Natural killer cell (primary cell): ENCODE measurements at regions not wholly inside any gene's neighbourhood (a gene's known extent, or its start where the extent isn't known, plus 50 kb on each side); places are given as distances from the start of the nearest gene placed in this dataset.

Experiments used
- ATAC-seq, 3 donors: fragments of 150-1000 bp in 2 of 3; fragments of 200-7000 bp in 1 of 3; cut with Tn5 transposase; 1 replicate in 1 of 3; 2 replicates in 2 of 3; pipeline ENCODE4 v1.10.0; 2021; ENCODE audit warnings: mild to moderate bottlenecking in 2 of 3, moderate library complexity in 2 of 3
- DNase-seq, 2 donors: peaks; one replicate each; pipeline versions ENCODE4 v3.0.0 to v3.0.0-alpha.2; 2013 to 2021; ENCODE audit warnings: mixed read lengths in 1 of 2
- H3K27ac ChIP-seq: one replicate; pipeline ENCODE4 v1.5.1; 2013; ENCODE audit warnings: mild to moderate bottlenecking, low read length
- H3K27me3 ChIP-seq: one replicate; pipeline ENCODE4 v1.6.1; 2013; ENCODE audit warnings: low read length; ENCODE audit not compliant: control insufficient read depth, insufficient read depth
- H3K36me3 ChIP-seq: one replicate; pipeline ENCODE4 v1.6.1; 2013; ENCODE audit warnings: low read length; ENCODE audit not compliant: control insufficient read depth, insufficient read depth
- H3K4me1 ChIP-seq: one replicate; pipeline ENCODE4 v1.6.1; 2013; ENCODE audit warnings: low read length; ENCODE audit not compliant: control insufficient read depth, insufficient read depth
- H3K4me3 ChIP-seq: one replicate; pipeline ENCODE4 v1.5.1; 2013; ENCODE audit warnings: low read length
- H3K9me3 ChIP-seq: one replicate; pipeline ENCODE4 v1.6.1; 2013; ENCODE audit warnings: low read length; ENCODE audit not compliant: control insufficient read depth, insufficient read depth
- H3K27ac Mint-ChIP-seq, 2 donors: one replicate each; pipeline ENCODE4 v1.8.0; 2022; ENCODE audit warnings: mild to moderate bottlenecking in 2 of 2, mixed read lengths in 2 of 2, moderate library complexity in 1 of 2
- H3K27me3 Mint-ChIP-seq, 2 donors: one replicate each; pipeline ENCODE4 v1.8.0; 2022; ENCODE audit warnings: low read depth in 2 of 2, mixed read lengths in 2 of 2
- H3K36me3 Mint-ChIP-seq: one replicate; pipeline ENCODE4 v1.8.0; 2022; ENCODE audit warnings: mixed read lengths
- H3K4me1 Mint-ChIP-seq, 2 donors: one replicate each; pipeline ENCODE4 v1.8.0; 2022; ENCODE audit warnings: mixed read lengths in 2 of 2
- H3K4me3 Mint-ChIP-seq: one replicate; pipeline ENCODE4 v1.8.0; 2022; ENCODE audit warnings: mild to moderate bottlenecking, moderate library complexity, mixed read lengths
- H3K9me3 Mint-ChIP-seq, 2 donors: one replicate each; pipeline ENCODE4 v1.8.0; 2022; ENCODE audit warnings: mixed read lengths in 2 of 2
- CTCF ChIP-seq: fragments of 200-600 bp; IDR thresholded peaks from one replicate; pipeline ENCODE4 v1.8.0; 2022; ENCODE audit warnings: antibody characterized with exemption
- WGBS: methylation state at CpG from one replicate; pipeline ENCODE4 v1.1.7; 2013; ENCODE audit warnings: missing lambda C conversion rate; ENCODE audit not compliant: insufficient coverage; 5-methylcytosine and 5-hydroxymethylcytosine counted together
- intact Hi-C: fragments of 100-400 bp; cut with micrococcal nuclease; formaldehyde crosslinking; loops from one replicate; pipeline ENCODE4 v1.14.2; 2022

DNA sequence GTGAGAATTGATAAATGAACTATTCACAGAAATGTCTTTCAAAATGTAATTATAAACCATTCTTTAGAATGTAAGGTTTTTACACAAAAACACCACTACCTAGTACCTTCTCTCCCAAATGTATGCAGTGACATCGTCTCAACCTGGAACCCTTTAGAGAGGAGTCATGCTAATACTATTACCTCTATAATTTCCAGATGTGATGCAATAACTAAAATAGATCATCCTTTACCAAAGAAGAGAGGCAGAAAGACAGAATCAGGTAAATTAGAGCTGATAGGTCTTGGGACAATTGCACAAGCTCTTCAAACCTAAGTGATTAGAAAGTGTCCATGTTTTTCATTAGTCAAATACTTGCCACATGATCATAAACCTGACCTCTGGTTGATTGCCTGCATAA is 96.7 kb downstream of the HDGFL1 start:
- 100% methylated on average over 1 of the region's 1 CpG for WGBS
- Mint-ChIP-seq H3K36me3 (peaks cover 3% of the 10 kb centered on the region), H3K27me3 (no peaks in the 10 kb centered on the region), H3K4me1 (no peaks in the 10 kb centered on the region), H3K4me3 (no peak overlapping the region), H3K9me3 (peaks cover 17 to 22% of the 10 kb centered on the region in 2 donors), H3K27ac (no peak overlapping the region)
- Histone ChIP-seq H3K4me1 (no peaks in the 10 kb centered on the region), H3K36me3 (no peaks in the 10 kb centered on the region), H3K27ac (no peak overlapping the region), H3K4me3 (no peak overlapping the region), H3K27me3 (no peaks in the 10 kb centered on the region), H3K9me3 (no peaks in the 10 kb centered on the region)
- intact Hi-C loops = no loop called here
- ATAC-seq (no peak), DNase-seq (no peak)
- no peak for TF ChIP-seq CTCF

DNA sequence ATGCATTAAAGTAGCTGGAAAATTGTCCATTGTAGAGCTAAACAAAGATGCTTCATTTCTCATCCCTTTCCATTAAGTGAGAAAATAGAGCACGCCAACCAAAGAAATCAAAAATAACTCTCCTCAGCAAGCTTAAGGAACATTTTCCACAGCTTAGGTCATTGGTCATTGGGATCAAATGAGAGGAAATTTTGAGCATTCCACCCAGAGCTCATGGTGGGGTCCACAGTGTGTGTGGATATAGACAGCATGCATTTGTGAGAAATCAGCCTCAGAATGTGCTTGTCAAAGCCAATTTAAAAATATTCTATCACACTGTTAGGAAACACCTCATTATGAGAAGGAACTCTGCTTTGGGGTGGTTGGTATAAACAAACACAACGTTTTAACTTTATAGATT is 97.2 kb downstream of the HDGFL1 start:
- Histone ChIP-seq H3K36me3 (no peaks in the 10 kb centered on the region), H3K27me3 (no peaks in the 10 kb centered on the region), H3K4me3 (no peak overlapping the region), H3K4me1 (no peaks in the 10 kb centered on the region), H3K9me3 (no peaks in the 10 kb centered on the region), H3K27ac (no peak overlapping the region)
- Mint-ChIP-seq H3K27ac (no peak overlapping the region), H3K4me1 (no peaks in the 10 kb centered on the region), H3K9me3 (peaks cover 17 to 19% of the 10 kb centered on the region in 2 donors), H3K36me3 (no peaks in the 10 kb centered on the region), H3K27me3 (no peaks in the 10 kb centered on the region), H3K4me3 (no peak overlapping the region)
- 100% methylated on average over 1 of the region's 2 CpGs for WGBS
- DNase-seq (no peak), ATAC-seq (no peak)
- TF ChIP-seq CTCF = no peak
- intact Hi-C loops = no loop called here

DNA sequence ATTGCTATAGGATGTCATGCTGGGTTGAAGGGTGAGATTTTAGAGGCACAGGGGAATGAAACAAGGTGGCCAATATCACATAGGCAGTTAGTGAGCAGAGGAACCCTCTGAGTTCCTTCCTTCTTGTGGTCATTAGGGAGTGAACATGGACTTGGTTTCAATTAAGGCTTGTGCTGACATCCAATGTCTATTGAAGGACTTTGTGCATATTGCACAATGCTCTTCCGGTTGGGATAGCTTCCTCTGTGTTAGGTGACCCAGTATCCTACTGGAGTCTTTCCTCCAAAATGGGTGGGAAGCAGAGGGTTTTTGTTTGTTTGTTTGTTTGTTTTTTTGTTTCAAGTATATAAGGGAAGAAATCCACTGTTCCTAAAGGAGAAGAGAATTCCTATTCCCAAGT is 98.5 kb downstream of the HDGFL1 start:
- intact Hi-C loops = no loop called here
- no peaks in the 10 kb centered on the region for H3K36me3 ChIP-seq
- ATAC-seq (no peak), DNase-seq (no peak)
- Mint-ChIP-seq H3K4me1 (no peaks in the 10 kb centered on the region), H3K4me3 (no peak overlapping the region), H3K27me3 (no peaks in the 10 kb centered on the region), H3K9me3 (peaks cover 13 to 14% of the 10 kb centered on the region in 2 donors), H3K36me3 (no peaks in the 10 kb centered on the region), H3K27ac (no peak overlapping the region)
- no peak overlapping the region for H3K27ac ChIP-seq
- TF ChIP-seq CTCF = no peak
- WGBS = 36% methylated on average over 1 of the region's 1 CpG
- no peaks in the 10 kb centered on the region for H3K9me3 ChIP-seq
- H3K27me3 ChIP-seq = no peaks in the 10 kb centered on the region
- H3K4me3 ChIP-seq = no peak overlapping the region
- H3K4me1 ChIP-seq = no peaks in the 10 kb centered on the region

- Histone ChIP-seq H3K27me3 (no peaks in the 10 kb centered on the region), H3K4me3 (no peak overlapping the region), H3K36me3 (no peaks in the 10 kb centered on the region), H3K4me1 (no peaks in the 10 kb centered on the region), H3K9me3 (no peaks in the 10 kb centered on the region), H3K27ac (no peak overlapping the region)
- intact Hi-C loops = no loop called here
- no peak for TF ChIP-seq CTCF
- 84% methylated on average over 3 of the region's 3 CpGs for WGBS
- H3K9me3 Mint-ChIP-seq = peaks cover 13 to 14% of the 10 kb centered on the region in 2 donors
- H3K36me3 Mint-ChIP-seq = no peaks in the 10 kb centered on the region
- no peak overlapping the region for H3K4me3 Mint-ChIP-seq
- no peak for DNase-seq
- H3K27ac Mint-ChIP-seq = no peak overlapping the region
- no peaks in the 10 kb centered on the region for H3K27me3 Mint-ChIP-seq
- no peak for ATAC-seq
- no peaks in the 10 kb centered on the region for H3K4me1 Mint-ChIP-seq
Measured at GRCh38 chr6:22668307-22668706, 98.9 kb downstream of the HDGFL1 start.
